ENCODE measurements at regions not wholly inside any gene's neighbourhood (a gene's known extent, or its start where the extent isn't known, plus 50 kb on each side); places are given as distances from the start of the nearest gene placed in this dataset.

GRCh38 chrX:119999087-119999634 is 55.6 kb upstream of the NKAP start:
- no peak for TF ChIP-seq POLR2A (IDR thresholded peaks at IDR 0.05)
- TF ChIP-seq CTCF (IDR thresholded peaks at IDR 0.05): no peak

Data from adrenal gland (tissue), 5 donors.